ENCODE measurements at regions not wholly inside any gene's neighbourhood (a gene's known extent, or its start where the extent isn't known, plus 50 kb on each side); places are given as distances from the start of the nearest gene placed in this dataset.

DNA sequence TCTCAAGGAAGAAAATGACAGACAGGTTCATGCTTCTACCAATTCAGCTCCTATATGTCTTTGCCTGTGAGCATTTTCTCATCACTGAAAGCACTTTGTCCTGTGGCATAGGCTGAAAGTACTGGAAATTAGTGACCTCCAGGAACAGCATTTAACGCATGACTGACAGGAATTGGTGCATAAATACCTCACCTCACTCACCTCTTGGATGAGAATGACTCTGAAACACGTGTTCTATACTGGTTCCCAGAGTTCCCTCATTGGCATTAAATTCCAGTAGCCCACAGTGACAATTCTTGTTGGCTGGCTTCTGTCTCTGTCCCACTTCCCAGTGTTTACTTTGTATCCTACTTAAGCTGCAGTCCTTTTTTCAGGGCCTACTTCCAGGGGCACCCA lies 83.4 kb upstream of the MAPRE2 start:
- TF ChIP-seq, protein P1, sequence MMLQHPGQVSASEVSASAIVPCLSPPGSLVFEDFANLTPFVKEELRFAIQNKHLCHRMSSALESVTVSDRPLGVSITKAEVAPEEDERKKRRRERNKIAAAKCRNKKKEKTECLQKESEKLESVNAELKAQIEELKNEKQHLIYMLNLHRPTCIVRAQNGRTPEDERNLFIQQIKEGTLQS (CRISPR knock-in tag; conservative IDR thresholded peaks at IDR 0.05) = no peak
- TF ChIP-seq CREM (CRISPR knock-in tag; IDR thresholded peaks at IDR 0.05) (no peak), FOXJ3 (CRISPR knock-in tag; IDR thresholded peaks at IDR 0.05; ENCODE audit: borderline replicate concordance) (no peak), MXD4 (CRISPR knock-in tag; IDR thresholded peaks at IDR 0.05; ENCODE audit: borderline replicate concordance) (no peak), ZNF219 (CRISPR knock-in tag; IDR thresholded peaks at IDR 0.05; ENCODE audit: borderline replicate concordance) (no peak)
- TF ChIP-seq, protein P2, sequence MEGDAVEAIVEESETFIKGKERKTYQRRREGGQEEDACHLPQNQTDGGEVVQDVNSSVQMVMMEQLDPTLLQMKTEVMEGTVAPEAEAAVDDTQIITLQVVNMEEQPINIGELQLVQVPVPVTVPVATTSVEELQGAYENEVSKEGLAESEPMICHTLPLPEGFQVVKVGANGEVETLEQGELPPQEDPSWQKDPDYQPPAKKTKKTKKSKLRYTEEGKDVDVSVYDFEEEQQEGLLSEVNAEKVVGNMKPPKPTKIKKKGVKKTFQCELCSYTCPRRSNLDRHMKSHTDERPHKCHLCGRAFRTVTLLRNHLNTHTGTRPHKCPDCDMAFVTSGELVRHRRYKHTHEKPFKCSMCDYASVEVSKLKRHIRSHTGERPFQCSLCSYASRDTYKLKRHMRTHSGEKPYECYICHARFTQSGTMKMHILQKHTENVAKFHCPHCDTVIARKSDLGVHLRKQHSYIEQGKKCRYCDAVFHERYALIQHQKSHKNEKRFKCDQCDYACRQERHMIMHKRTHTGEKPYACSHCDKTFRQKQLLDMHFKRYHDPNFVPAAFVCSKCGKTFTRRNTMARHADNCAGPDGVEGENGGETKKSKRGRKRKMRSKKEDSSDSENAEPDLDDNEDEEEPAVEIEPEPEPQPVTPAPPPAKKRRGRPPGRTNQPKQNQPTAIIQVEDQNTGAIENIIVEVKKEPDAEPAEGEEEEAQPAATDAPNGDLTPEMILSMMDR (IDR thresholded peaks at IDR 0.05) = no peak
- TF ChIP-seq, protein P3, sequence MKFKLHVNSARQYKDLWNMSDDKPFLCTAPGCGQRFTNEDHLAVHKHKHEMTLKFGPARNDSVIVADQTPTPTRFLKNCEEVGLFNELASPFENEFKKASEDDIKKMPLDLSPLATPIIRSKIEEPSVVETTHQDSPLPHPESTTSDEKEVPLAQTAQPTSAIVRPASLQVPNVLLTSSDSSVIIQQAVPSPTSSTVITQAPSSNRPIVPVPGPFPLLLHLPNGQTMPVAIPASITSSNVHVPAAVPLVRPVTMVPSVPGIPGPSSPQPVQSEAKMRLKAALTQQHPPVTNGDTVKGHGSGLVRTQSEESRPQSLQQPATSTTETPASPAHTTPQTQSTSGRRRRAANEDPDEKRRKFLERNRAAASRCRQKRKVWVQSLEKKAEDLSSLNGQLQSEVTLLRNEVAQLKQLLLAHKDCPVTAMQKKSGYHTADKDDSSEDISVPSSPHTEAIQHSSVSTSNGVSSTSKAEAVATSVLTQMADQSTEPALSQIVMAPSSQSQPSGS (CRISPR knock-in tag; IDR thresholded peaks at IDR 0.05; ENCODE audit: borderline replicate concordance, low read depth) = no peak
- TF ChIP-seq, protein P4, sequence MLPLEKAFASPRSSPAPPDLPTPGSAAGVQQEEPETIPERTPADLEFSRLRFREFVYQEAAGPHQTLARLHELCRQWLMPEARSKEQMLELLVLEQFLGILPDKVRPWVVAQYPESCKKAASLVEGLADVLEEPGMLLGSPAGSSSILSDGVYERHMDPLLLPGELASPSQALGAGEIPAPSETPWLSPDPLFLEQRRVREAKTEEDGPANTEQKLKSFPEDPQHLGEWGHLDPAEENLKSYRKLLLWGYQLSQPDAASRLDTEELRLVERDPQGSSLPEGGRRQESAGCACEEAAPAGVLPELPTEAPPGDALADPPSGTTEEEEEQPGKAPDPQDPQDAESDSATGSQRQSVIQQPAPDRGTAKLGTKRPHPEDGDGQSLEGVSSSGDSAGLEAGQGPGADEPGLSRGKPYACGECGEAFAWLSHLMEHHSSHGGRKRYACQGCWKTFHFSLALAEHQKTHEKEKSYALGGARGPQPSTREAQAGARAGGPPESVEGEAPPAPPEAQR (CRISPR knock-in tag; IDR thresholded peaks at IDR 0.05) = no peak

Measured in WTC11 (cell line).